Spleen (tissue), 11 donors: ENCODE measurements at regions not wholly inside any gene's neighbourhood (a gene's known extent, or its start where the extent isn't known, plus 50 kb on each side); places are given as distances from the start of the nearest gene placed in this dataset.

Experiments used
- DNase-seq: peaks from one replicate; pipeline ENCODE4 v3.0.0-alpha.2; 2020
- H3K27ac ChIP-seq, 8 donors: fragments of 200-600 bp; sonication (generic) in 7 of 8; 1 replicate in 4 of 8; 2 replicates in 4 of 8; pipeline versions ENCODE4 v1.5.0 to v1.8.0; 2016 to 2021; ENCODE audit warnings: inconsistent platforms in 4 of 8, mild to moderate bottlenecking in 4 of 8, moderate library complexity in 1 of 8
- H3K27me3 ChIP-seq, 7 donors: fragments of 200-600 bp; sonication (generic) in 6 of 7; replicated peaks in 1 of 7; 1 replicate in 4 of 7; 2 replicates in 3 of 7; pipeline versions ENCODE4 v1.5.0 to v1.8.0; 2016 to 2021; ENCODE audit warnings: inconsistent platforms in 3 of 7, mild to moderate bottlenecking in 1 of 7
- H3K36me3 ChIP-seq, 6 donors: fragments of 200-600 bp; sonication (generic) in 5 of 6; 1 replicate in 4 of 6; 2 replicates in 2 of 6; pipeline versions ENCODE4 v1.5.0 to v1.8.0; 2016 to 2021; ENCODE audit warnings: inconsistent platforms in 2 of 6
- H3K4me1 ChIP-seq, 6 donors: fragments of 200-600 bp; sonication (generic) in 5 of 6; 1 replicate in 3 of 6; 2 replicates in 3 of 6; pipeline versions ENCODE4 v1.5.0 to v1.8.0; 2016 to 2021; ENCODE audit warnings: inconsistent platforms in 3 of 6
- H3K4me3 ChIP-seq, 8 donors: fragments of 200-600 bp; sonication (generic) in 7 of 8; 1 replicate in 4 of 8; 2 replicates in 4 of 8; pipeline versions ENCODE4 v1.5.0 to v1.8.0; 2016 to 2021; ENCODE audit warnings: inconsistent platforms in 4 of 8, mild to moderate bottlenecking in 4 of 8, moderate library complexity in 2 of 8
- H3K9me3 ChIP-seq, 8 donors: fragments of 200-600 bp; sonication (generic) in 7 of 8; 1 replicate in 4 of 8; 2 replicates in 4 of 8; pipeline versions ENCODE4 v1.5.0 to v1.8.0; 2016 to 2021; ENCODE audit warnings: inconsistent platforms in 4 of 8
- CTCF ChIP-seq, 11 experiments: fragments of 200-600 bp in 7 of 11; fragments of 450-650 bp in 4 of 11; sonication (generic) in 4 of 11; IDR thresholded peaks in 8 of 11; conservative IDR thresholded peaks in 3 of 11; 1 replicate in 7 of 11; 2 replicates in 4 of 11; pipeline versions ENCODE4 v1.4.0 to v1.8.0; 2016 to 2021; ENCODE audit warnings: antibody characterized with exemption in 11 of 11, inconsistent platforms in 4 of 11, mild to moderate bottlenecking in 1 of 11
- POLR2A ChIP-seq, 3 donors: fragments of 450-650 bp; IDR thresholded peaks; one replicate each; pipeline ENCODE4 v1.5.1; 2017; ENCODE audit warnings: antibody characterized with exemption in 3 of 3, mild to moderate bottlenecking in 1 of 3
- POLR2AphosphoS5 ChIP-seq, 3 donors: sonication (generic); formaldehyde crosslinking; IDR thresholded peaks; one replicate each; pipeline ENCODE4 v1.5.1; 2017; ENCODE audit warnings: antibody characterized with exemption in 3 of 3
- WGBS, 5 donors: extraction: QIAGEN DNeasy Blood & Tissue Kit in 3 of 5; methylation state at CpG; one replicate each; pipeline versions ENCODE4 v1.1.5 to v1.1.7; 2013 to 2018; 5-methylcytosine and 5-hydroxymethylcytosine counted together
- intact Hi-C: fragments of 100-400 bp; cut with DNase I; formaldehyde crosslinking; loops from one replicate; pipeline ENCODE4 v1.15.0; 2023; ENCODE audit warnings: low total_unique reads
- donor health status: healthy with polysubstance abuse.
- donor health status: DM: no; HTN: no; CAD: no; lungs with moderate emphysema.
- donor health status: DM: no; HTN: no; CAD: no.
- donor health status: Bipolar disorder and iron deficiency.
- donor health status: healthy.
- donor health status: DM: no; HTN: no; CAD: no.
- donor health status: DM: yes; HTN: yes; CAD: no.

GRCh38 chr11:92510591-92510990 lies 286.0 kb downstream of the FAT3 start:
- DNase-seq: no peak
- no peaks in the 10 kb centered on the region for H3K36me3 ChIP-seq
- H3K4me3 ChIP-seq: no peak overlapping the region
- 83 to 93% (median 89%) methylated on average over 1 of the region's 1 CpG for WGBS, 5 donors
- no peak overlapping the region for H3K27ac ChIP-seq
- H3K4me1 ChIP-seq: no peaks in the 10 kb centered on the region
- no peaks in the 10 kb centered on the region for H3K27me3 ChIP-seq
- TF ChIP-seq POLR2A (IDR thresholded peaks at IDR 0.05): no peak
- TF ChIP-seq POLR2AphosphoS5 (IDR thresholded peaks at IDR 0.05): no peak
- TF ChIP-seq CTCF (IDR thresholded peaks at IDR 0.05 in 8 of 11, conservative IDR thresholded peaks at IDR 0.05 in 3 of 11): no peak
- H3K9me3 ChIP-seq: no peaks in the 10 kb centered on the region
- intact Hi-C loops: no loop called here

- no peak for DNase-seq
- intact Hi-C loops: no loop called here
- no peak overlapping the region for H3K27ac ChIP-seq
These were observed 287.0 kb downstream of the FAT3 start for GRCh38 chr11:92511522-92512203.

GRCh38 chr11:92512204-92512569 lies 287.6 kb downstream of the FAT3 start:
- Histone ChIP-seq H3K27me3 (no peaks in the 10 kb centered on the region), H3K36me3 (no peaks in the 10 kb centered on the region), H3K27ac (no peak overlapping the region), H3K9me3 (peaks cover 0 to 9% (median 5%) of the 10 kb centered on the region in 8 donors), H3K4me3 (no peak overlapping the region), H3K4me1 (no peaks in the 10 kb centered on the region)
- TF ChIP-seq CTCF (IDR thresholded peaks at IDR 0.05 in 8 of 11, conservative IDR thresholded peaks at IDR 0.05 in 3 of 11) (no peak), POLR2AphosphoS5 (IDR thresholded peaks at IDR 0.05) (no peak)
- intact Hi-C loops: no loop called here
- DNase-seq: no peak

More at GRCh38 chr11:92511522-92512203, 287.0 kb downstream of the FAT3 start:
- Histone ChIP-seq H3K4me3 (no peak overlapping the region), H3K9me3 (peaks cover 0 to 4% (median under 1%) of the 10 kb centered on the region in 8 donors), H3K4me1 (no peaks in the 10 kb centered on the region), H3K27me3 (no peaks in the 10 kb centered on the region), H3K36me3 (no peaks in the 10 kb centered on the region)
- 71 to 84% (median 73%) methylated on average over 1 of the region's 1 CpG for WGBS, 5 donors
- TF ChIP-seq POLR2AphosphoS5 (IDR thresholded peaks at IDR 0.05): no peak
- no peak for TF ChIP-seq CTCF (IDR thresholded peaks at IDR 0.05 in 8 of 11, conservative IDR thresholded peaks at IDR 0.05 in 3 of 11)
- no peak for TF ChIP-seq POLR2A (IDR thresholded peaks at IDR 0.05)

- Histone ChIP-seq H3K9me3 (no peaks in the 10 kb centered on the region), H3K27me3 (no peaks in the 10 kb centered on the region), H3K4me3 (no peak overlapping the region), H3K4me1 (no peaks in the 10 kb centered on the region), H3K36me3 (no peaks in the 10 kb centered on the region), H3K27ac (no peak overlapping the region)
- intact Hi-C loops: no loop called here
- TF ChIP-seq POLR2A (IDR thresholded peaks at IDR 0.05): no peak
- no peak for TF ChIP-seq CTCF (IDR thresholded peaks at IDR 0.05 in 8 of 11, conservative IDR thresholded peaks at IDR 0.05 in 3 of 11)
- no peak for TF ChIP-seq POLR2AphosphoS5 (IDR thresholded peaks at IDR 0.05)
- 63 to 77% (median 70%) methylated on average over 3 of the region's 3 CpGs for WGBS, 5 donors
- no peak for DNase-seq
These were observed 299.0 kb downstream of the FAT3 start for GRCh38 chr11:92523611-92524010.
